Testis (tissue), 2 donors: ENCODE measurements at regions not wholly inside any gene's neighbourhood (a gene's known extent, or its start where the extent isn't known, plus 50 kb on each side); places are given as distances from the start of the nearest gene placed in this dataset.

ENCODE experiments used
- CTCF ChIP-seq, 3 experiments: fragments of 450-650 bp in 2 of 3; fragments of 200-600 bp in 1 of 3; sonication (generic) in 1 of 3; IDR thresholded peaks; one replicate each; pipeline ENCODE4 v1.5.1; 2016 to 2019; ENCODE audit warnings: antibody characterized with exemption in 3 of 3, mild to moderate bottlenecking in 2 of 3, moderate library complexity in 1 of 3
- POLR2A ChIP-seq: fragments of 450-650 bp; IDR thresholded peaks from one replicate; pipeline ENCODE4 v1.6.1; 2017; ENCODE audit warnings: antibody characterized with exemption, mild to moderate bottlenecking, moderate library complexity

GRCh38 chr2:204329016-204329415 is 216.3 kb upstream of the PARD3B start:
- TF ChIP-seq CTCF (IDR thresholded peaks at IDR 0.05) = no peak
- no peak for TF ChIP-seq POLR2A
